Astrocyte (in vitro differentiated cells and primary cell): ENCODE measurements at regions not wholly inside any gene's neighbourhood (a gene's known extent, or its start where the extent isn't known, plus 50 kb on each side); places are given as distances from the start of the nearest gene placed in this dataset.

Source experiments
- EZH2 ChIP-seq: IDR thresholded peaks from 2 replicates; pipeline ENCODE4 v1.6.1; 2012; ENCODE audit warnings: mild to moderate bottlenecking, low read length, inconsistent platforms; ENCODE audit not compliant: insufficient read depth
- TF ChIP-seq, protein P1 (sequence below): IDR thresholded peaks from 2 replicates; pipeline ENCODE4 v1.5.1; 2011; ENCODE audit warnings: low read depth, mild to moderate bottlenecking, inconsistent platforms, low read length, moderate library complexity; ENCODE audit not compliant: insufficient read depth

DNA sequence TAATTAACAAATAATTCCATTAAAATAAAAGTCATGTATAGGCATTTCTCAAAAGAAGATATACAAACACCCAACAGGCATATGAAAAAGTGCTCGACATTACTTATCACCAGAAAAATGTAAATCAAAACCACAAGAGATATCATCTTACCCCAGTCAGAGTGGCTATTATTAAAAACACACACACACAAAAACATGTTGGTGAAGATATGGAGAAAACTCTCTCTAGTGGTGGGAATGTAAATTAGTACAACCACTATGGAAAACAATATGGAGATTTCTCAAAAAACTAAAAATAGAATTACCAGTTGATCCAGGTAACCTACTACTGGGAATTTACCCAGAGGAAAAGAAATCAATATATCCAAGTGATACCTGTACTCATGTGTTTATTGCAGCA is 966.3 kb upstream of the POU3F3 start:
- no peak for TF ChIP-seq EZH2
- TF ChIP-seq, protein P1, sequence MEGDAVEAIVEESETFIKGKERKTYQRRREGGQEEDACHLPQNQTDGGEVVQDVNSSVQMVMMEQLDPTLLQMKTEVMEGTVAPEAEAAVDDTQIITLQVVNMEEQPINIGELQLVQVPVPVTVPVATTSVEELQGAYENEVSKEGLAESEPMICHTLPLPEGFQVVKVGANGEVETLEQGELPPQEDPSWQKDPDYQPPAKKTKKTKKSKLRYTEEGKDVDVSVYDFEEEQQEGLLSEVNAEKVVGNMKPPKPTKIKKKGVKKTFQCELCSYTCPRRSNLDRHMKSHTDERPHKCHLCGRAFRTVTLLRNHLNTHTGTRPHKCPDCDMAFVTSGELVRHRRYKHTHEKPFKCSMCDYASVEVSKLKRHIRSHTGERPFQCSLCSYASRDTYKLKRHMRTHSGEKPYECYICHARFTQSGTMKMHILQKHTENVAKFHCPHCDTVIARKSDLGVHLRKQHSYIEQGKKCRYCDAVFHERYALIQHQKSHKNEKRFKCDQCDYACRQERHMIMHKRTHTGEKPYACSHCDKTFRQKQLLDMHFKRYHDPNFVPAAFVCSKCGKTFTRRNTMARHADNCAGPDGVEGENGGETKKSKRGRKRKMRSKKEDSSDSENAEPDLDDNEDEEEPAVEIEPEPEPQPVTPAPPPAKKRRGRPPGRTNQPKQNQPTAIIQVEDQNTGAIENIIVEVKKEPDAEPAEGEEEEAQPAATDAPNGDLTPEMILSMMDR = no peak
